ENCODE measurements at regions not wholly inside any gene's neighbourhood (a gene's known extent, or its start where the extent isn't known, plus 50 kb on each side); places are given as distances from the start of the nearest gene placed in this dataset.

DNA sequence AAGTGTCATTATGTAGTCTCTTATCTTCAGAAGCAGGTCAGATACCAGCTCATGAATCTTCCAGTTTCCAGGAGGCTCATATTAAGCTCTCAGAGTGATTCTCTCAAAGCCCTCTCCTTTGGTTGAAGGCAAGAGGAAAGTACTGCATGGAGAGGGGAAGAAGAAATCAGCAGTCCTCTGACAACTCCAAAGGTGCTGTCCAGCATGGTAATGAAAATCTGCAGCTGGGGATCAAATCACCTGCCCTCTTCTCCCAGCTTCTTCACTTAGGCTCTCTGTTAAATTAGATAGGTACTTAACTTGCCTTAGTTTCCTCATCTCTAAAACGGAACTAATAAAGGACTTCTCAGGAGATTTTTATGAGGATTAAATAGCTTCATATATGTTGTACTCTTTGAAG lies 738.8 kb upstream of the GOLIM4 start:
- TF ChIP-seq, protein P1, sequence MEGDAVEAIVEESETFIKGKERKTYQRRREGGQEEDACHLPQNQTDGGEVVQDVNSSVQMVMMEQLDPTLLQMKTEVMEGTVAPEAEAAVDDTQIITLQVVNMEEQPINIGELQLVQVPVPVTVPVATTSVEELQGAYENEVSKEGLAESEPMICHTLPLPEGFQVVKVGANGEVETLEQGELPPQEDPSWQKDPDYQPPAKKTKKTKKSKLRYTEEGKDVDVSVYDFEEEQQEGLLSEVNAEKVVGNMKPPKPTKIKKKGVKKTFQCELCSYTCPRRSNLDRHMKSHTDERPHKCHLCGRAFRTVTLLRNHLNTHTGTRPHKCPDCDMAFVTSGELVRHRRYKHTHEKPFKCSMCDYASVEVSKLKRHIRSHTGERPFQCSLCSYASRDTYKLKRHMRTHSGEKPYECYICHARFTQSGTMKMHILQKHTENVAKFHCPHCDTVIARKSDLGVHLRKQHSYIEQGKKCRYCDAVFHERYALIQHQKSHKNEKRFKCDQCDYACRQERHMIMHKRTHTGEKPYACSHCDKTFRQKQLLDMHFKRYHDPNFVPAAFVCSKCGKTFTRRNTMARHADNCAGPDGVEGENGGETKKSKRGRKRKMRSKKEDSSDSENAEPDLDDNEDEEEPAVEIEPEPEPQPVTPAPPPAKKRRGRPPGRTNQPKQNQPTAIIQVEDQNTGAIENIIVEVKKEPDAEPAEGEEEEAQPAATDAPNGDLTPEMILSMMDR (IDR thresholded peaks at IDR 0.05; ENCODE audit: insufficient read depth, low read length): no peak
- no peak for TF ChIP-seq POLR2AphosphoS5 (IDR thresholded peaks at IDR 0.05; ENCODE audit: low read depth)
- TF ChIP-seq GABPA (IDR thresholded peaks at IDR 0.05; ENCODE audit: low read depth): no peak
- TF ChIP-seq, protein P2, sequence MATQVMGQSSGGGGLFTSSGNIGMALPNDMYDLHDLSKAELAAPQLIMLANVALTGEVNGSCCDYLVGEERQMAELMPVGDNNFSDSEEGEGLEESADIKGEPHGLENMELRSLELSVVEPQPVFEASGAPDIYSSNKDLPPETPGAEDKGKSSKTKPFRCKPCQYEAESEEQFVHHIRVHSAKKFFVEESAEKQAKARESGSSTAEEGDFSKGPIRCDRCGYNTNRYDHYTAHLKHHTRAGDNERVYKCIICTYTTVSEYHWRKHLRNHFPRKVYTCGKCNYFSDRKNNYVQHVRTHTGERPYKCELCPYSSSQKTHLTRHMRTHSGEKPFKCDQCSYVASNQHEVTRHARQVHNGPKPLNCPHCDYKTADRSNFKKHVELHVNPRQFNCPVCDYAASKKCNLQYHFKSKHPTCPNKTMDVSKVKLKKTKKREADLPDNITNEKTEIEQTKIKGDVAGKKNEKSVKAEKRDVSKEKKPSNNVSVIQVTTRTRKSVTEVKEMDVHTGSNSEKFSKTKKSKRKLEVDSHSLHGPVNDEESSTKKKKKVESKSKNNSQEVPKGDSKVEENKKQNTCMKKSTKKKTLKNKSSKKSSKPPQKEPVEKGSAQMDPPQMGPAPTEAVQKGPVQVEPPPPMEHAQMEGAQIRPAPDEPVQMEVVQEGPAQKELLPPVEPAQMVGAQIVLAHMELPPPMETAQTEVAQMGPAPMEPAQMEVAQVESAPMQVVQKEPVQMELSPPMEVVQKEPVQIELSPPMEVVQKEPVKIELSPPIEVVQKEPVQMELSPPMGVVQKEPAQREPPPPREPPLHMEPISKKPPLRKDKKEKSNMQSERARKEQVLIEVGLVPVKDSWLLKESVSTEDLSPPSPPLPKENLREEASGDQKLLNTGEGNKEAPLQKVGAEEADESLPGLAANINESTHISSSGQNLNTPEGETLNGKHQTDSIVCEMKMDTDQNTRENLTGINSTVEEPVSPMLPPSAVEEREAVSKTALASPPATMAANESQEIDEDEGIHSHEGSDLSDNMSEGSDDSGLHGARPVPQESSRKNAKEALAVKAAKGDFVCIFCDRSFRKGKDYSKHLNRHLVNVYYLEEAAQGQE (IDR thresholded peaks at IDR 0.05; ENCODE audit: insufficient replicate concordance, low read depth): no peak

Data from HL-60 (cell line).